Fibroblast of skin of abdomen (primary cell): ENCODE measurements at regions not wholly inside any gene's neighbourhood (a gene's known extent, or its start where the extent isn't known, plus 50 kb on each side); places are given as distances from the start of the nearest gene placed in this dataset.

Experiments
- DNase-seq: peaks from one replicate; pipeline ENCODE4 v3.0.0-alpha.2; 2013

DNA sequence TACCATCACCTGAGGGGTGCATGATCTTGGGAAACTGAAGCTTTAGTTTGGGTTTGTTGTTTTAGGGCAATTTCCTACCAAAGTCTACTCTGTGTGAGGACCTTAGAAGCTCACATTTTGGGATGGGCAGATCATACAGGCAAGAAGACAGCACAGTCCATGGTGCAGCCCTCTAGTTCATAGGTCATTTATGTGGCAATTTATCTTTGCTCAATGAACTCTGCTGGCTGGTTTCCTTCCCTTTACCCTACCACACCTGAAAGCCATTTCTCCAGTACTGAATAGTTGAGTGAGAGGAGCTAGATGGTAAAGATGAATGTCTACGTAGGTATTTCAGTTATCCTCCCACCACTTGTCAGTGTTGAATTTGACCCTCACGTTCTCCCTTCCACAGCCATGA is 87.5 kb upstream of the KLF12 start:
- DNase-seq, result no peak

DNA sequence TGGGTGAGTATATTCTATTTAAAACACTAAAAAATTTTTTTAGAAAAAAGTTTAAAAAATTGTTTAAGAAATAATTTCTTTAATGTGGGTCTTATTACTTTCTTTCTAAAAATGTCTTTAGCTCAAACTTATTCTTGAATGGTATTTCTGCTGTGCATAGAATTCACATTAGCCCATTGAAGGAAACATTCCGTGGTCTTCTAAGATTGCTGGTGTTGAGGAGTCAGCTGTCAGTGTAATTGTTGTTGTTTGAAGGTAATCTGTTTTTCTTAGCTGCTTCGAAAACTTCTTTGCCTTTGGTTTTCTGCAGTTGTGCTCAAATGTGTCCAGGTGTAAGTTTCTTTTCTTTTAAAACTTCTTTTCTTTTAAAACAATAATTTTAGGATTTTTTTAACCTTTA is 85.4 kb upstream of the KLF12 start:
- peak; percentile 73 for DNase-seq

DNA sequence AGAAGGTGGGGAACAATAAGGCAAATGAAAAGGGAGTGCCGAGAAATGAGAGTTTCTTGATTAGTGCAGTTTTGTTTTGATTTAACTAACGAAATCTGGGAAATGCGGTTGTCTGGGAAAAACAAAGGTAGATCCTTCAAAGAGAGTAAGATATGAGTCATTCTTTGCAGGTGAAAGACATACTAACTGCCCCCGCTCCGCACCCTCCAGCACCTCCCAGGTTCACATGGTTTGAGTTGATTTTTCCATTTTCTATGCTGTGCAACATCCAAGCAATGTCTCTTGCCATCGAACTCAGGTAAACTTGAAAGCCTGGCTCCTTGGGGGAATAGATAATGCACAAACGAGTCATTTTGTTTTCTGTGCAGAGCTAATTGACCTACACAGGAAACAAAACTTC is 84.1 kb upstream of the KLF12 start:
- DNase-seq, result no peak

DNA sequence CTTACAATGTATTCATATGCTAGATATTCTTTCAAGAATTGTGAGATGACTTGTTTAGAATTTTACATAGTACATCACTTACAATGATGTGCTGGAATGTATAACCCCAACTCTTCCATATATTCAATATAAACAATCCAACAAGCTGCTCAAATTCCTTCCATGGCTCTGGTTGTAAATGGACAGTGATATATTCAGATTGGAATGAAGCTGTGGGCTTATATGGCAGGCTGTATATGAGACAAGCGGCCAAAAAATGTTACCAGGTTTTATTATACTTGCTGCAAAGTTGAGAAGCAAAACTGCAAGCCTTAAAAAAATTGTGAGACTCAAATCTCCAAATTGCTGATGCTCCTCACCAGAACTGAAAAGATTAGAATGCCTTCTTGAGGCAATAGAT is 83.6 kb upstream of the KLF12 start:
- DNase-seq, result peak; percentile 97

DNA sequence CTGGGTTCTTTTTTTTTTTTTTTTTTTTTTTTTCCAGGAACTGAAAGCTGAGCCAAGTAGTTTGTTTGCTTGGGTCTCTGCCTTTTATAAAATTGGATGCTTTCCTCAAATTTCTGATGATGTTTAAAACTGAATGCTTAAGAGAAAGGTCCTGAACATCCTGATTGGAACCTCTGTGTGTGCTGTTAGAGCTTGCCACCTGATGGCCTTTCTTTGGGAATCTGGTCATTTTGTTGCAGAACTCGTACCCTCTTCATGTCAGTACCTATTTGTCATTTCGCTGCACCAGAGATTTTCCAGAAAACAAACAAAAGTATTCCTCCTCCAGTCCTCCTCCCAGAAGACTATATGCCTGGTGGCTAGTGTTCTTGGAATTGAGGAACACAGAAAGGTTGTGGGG is 81.2 kb upstream of the KLF12 start:
- DNase-seq, result no peak

DNA sequence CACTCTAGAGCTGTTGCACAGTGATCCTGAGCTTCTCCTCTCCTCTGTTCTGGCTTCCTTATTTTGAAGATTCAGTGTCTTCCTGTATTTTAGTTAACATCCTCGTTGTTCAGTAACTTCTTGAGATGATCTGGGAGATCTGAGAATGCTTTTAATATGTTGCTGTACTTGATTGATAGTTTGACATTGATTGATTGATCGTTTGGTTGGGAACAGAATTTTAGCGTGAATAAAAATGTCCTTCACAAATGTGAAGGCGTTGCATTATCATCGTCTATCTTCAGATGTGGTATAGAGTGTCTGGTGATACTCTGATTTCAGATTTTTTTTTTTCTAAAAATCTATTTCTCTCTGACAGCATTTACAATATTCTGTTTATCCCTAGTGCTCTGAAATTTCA is 80.1 kb upstream of the KLF12 start:
- no peak for DNase-seq

DNA sequence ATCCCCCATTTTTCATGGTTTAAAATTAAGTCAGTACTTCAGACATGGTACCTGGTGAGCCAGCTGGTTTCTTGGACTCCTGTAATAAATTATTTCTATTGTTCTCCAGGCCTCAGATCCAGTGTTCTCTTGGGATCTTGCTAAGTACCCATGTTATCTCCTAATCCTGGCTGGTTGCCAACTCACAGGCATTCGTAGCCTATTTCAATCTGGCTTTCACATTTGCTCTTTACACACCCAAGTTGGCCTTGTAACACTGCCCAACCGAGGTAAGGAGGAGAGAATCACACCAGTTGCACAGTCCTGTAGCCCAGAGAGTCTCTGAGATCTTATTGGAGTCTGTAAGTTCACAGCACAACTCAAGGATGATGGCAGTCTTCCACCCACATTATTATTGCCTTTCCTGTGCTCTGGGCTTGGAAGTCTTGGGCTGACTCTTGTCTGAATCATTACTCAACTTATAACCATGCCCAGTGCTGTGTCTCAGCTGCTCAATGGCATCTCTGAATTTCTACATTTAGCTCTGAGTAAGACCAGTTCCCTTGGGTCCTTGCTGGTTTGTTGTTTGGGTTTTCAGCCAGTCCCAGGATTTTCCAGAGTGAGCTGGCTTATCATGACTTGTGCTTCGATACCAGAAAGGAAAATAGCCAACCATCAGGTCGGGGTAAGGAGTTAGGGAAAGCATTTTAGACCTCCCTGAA is 76.6 kb upstream of the KLF12 start:
- peak; percentile 97 for DNase-seq

DNA sequence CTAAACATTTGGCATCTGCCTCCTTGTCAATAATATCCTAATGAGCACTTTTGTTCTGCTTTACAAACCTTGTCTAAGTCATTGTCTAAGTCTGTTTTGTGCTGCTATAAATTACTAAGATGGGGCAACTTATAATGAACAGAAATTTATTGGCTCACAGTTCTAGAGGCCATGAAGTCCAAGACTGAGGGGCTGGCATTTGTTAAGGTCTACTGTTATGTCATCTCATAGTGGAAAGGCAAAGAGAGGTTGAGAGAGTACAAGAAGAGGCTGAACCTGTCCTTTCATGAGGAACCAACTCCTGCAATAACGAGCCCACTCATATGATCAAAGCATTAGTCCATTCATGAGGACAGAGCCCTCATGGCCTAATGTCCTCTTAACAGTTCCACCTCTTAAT is 72.7 kb upstream of the KLF12 start:
- no peak for DNase-seq

DNA sequence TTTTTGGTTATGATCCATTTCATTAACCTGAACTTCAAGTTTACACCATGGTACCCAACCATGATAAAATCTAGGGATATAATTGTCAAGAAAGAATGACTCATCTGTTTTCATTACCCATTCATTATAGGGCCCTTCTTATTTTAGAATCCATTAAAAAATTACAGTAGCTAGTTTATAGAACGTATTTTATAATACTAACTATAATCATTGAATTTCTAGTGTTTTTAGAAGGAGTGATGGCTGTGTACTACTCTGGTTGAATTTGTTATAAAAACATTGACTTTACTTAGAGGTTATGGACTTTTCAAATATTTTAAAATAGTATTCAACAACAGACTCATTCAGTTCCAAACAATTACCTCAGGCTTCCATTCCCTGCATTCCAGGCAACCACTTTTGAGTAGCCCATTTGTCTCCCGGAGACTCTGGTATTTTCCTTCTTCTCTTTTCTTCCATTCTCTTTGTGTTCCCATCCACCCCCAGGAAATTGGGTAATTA is 71.9 kb upstream of the KLF12 start:
- peak; percentile 93 for DNase-seq

DNA sequence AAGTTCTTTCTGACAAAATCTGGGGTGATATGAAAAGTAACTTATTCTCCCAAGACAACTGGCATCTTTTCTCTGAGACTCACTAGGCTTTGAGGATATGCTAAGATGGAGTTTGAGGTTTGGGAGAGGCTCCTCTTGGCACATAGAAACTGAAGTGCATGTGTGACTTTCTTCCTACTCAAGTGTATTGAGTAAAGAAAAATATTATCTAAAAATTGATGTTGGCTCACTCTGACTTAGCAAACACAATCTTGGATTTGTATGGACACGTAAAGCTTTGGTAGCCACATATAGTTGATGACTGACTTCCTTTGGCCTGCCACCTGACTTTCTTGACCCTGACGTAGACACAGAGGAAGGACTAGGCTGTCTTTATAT is 71.1 kb upstream of the KLF12 start:
- no peak for DNase-seq

DNA sequence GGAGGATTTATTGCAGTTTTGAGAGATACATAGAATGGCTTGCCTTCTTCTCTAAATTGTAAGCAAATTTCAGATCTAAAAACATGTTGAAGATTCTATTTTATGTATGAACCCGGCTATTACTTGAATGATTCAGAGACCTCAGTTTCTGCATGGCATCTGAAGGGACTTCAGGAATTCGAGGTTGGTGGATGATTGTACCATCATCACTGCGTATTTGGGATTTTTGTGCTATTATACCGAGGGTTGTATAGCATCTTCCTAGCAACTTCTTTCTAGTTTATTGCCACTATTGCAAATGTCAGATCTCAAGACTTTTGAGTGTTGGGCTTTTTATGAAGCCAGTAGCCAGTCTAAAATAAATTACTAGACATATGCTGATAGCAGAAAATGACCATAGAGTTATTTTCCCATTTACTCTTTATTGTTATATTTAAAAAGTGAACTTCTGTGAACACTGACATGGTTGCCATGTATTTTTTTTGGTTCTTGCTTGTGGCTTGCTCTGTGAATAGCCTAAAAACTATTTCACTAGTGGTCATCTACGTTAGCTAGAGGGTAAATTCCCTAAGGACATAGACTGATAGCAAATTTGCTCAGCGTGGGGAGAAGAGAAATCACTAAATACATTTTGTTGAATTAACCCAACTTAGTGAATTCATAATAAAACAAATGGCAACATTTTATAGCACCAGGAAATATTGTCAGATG is 70.6 kb upstream of the KLF12 start:
- peak; percentile 38 for DNase-seq

DNA sequence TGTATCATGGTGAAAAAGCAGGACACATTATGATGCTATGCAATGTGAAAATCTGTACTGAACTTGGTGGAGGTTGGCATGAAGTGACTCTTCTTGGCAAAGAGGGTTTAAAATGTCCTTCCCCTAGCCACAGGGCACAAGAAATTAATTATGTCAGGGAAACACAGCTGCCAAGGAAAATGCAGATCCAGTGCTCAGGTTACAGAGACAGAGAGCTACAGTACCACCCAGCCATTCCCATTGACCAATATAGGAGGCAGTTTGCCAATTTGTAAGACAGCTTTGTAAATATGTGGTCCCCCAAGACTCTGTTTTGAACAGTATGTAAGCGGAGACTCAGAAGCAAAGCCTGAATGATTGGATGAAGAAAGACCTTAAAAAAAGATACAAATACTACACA is 69.4 kb upstream of the KLF12 start:
- DNase-seq, result no peak

DNA sequence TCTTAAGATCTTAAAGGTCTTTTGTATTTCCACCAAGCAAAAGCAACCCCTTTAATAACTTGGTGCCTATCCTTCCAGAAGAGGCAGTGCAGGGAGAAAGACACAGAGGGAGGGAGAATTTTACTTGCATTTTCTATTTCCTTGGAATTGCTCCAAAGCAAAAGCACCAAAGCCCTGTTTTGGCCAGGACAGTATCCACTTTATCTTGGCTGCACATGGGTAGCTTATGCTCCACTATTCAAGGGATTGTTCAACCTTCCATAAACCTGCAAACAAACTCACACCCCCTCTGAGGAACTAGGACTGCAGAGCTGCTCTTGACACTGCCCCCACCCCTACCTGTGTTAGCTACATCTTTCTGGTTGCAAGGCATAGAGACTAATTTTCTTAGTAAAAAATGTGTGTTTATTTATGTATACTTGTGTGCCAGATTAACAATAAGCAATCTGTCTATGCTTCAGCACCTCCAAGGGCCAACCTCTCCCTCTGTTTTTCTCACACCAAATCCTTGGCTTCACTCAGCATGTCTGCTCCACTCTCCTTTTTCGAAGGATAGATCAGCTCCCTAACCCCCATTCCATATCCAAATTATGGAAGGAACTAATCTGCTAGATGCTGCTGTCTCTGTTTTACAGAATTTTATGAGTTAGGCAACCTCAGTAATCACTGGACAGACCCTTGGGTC is 68.1 kb upstream of the KLF12 start:
- DNase-seq, result no peak

DNA sequence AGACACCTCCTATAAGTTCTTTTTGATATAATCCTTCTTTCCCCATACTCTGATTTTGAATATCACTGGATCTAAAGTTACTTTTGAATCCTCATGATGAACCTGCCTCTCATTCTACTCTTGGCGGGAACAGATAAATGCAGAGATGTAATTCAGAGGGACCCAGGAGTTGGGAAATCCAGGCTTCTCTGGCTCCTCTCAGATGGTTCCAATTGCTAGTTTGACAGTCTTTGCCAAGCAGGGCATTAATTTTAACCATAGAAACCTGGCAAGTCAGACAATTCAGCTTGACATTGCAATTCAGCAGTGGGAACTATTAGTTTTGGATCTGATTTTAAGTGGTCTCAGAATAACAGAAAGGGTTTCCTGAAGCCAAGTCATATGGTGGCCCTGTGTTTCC is 67.3 kb upstream of the KLF12 start:
- no peak for DNase-seq

DNA sequence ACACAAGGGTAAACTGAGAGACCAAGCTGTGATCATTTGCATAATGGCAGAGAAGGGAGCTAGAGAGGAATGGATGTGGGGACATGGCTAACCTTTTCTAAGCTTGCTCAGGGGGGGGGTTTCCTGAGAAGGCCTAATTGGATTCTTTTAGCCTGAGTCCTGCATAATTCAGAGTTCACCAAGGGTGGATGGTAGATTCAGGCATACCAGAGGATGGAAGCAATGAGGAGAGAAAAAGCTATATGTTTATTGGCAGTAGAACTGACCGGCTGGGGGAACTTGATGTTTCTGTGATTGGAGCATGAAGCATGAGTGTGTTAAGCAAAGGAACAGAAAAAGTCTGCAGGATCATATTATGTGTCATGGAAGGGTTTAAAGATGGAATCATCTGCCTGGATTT is 65.9 kb upstream of the KLF12 start:
- peak; percentile 82 for DNase-seq

DNA sequence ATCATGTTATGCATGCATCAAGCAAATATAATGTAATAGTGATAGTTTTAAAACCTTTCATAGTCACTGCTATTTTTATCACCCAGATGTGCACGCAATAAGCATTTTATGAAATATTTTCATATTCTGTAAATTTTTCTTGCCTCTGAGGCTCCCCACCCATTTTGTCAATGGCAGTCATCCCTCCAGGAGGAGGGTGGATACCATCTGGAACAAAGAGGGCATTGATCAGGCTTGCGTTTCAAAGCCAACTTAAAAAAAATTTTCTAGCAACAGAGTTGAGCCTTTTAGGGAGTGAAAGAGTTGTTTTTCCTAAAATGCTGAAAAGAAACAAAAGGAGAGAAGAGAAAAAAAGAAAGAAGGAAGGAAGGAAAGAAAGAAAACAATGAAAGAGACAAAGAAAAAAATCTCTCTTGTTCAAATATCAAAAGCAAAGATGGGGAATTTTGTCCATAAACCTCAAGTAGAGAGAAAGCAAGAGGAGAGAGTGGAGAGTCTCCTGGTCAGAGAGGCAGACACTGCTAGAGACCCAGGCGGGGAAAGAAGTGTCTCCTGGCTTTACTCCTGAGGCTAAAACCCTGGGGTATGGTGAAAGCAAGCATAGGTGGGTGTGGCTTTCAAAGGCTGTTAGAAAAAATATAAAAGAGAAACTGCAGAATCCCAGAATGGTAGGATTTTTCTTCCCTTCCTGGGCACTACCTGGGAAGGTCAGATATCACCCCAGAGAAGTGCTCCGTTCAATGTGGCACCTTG is 63.6 kb upstream of the KLF12 start:
- DNase-seq, result no peak

DNA sequence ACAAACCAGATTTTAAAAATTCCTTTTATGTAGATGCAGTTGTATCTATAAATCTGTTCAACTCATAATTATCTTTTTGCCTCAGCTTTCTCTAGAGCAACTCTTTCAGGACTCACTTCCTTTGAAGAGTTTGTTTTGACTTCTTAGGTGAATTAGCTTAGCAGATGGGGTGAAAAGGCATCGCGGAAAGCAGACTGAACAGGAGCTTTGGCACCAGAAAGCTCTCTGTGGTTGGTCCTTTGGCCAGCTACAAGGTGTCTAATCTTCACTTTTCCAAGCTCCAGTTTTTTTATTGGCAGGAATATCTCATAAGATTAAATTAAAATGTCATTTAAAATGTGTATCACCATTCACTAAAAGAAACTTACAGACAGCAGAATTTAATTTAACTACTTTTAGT is 60.6 kb upstream of the KLF12 start:
- DNase-seq, result no peak

DNA sequence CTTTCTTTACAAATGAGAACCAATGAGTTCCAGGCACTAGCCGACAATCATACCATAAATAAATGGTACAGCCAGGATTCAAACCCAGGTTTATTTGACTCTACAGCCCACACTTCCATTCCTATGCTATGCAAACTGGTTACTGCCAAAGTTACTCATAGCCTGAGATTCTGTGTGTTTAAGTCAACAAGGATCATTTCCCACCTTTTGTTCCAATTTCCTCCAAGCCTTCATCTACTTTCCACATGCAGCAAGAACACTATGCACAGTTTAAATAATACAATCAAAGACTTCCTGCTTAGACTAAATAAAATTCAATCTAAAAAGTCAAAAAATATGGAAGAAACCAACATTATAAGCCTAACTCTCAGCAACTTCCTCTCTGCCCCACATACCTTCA is 59.2 kb upstream of the KLF12 start:
- DNase-seq, result no peak

DNA sequence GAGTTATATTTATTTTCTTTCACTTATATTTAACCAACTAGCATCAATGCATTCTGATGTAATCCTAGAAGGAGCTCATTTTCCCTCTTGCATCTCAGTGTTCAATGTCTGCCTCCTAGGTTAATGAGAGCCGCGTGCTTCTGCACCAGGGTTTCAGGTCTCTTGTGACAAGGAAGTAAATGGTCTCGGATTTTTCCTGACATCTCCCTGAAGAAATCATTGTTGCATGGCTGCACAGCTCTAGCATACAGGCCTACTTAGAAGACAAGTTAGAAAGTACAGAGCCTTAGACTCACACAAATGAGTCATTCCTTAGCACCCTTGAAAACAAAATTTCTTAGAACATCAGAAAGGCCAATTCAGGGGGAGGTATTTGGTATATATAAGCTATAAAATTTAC is 57.2 kb upstream of the KLF12 start:
- no peak for DNase-seq

DNA sequence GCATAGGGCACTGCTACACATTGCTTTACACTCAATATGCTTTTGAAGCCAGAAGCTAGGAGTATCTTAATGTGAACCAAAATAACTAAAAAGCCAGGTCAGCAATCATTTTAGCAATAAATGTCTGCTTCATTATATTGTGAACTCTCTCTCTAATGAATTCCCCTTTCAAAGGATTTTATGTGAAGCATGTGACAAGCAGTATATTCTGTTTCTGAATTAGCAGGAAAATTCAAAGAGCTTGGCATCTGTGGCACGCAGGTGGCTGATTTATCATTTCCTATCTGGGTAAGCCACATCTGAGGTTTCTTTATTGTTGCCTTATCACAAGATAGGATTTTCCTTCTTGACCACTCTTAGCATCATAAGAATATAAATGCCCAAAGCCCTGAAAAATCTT is 56.8 kb upstream of the KLF12 start:
- DNase-seq, result no peak

DNA sequence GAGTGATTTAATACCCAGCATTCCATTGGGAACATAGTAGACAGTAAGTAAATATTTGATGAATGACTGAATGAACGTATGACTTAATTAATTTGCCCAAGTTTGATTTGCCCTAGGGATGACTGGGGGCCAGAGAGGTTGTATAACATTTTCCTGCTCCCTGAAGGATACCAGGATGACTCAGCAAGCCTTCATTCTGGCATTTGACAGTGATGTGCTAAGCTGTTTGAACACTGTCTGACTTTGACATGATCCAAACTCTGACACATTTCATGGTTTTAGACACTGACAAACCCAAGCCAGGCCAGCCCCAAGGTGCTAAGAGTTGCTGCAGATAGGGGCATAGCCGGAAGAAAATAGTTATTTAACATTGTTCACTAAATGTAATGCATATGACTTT is 53.4 kb upstream of the KLF12 start:
- DNase-seq, result peak; percentile 67

DNA sequence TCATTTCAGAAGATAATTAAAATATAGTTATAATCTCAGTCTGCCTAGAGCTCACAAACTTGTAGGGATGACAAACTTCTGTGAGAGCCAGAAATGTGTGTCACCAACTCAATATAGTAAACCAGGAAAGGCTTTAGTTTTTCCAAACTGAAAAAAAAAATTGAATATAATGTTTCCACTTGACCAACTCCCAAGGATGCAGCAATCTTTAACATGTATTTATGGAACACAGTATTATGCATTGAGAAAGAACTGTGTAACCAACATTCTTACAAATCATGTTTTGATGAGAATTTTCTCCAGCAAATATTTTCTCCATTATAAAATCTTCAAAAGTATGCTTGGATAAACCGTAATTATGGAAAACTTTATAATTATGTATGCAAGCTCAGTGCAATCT is 50.1 kb upstream of the KLF12 start:
- DNase-seq, result no peak
